ENCODE measurements at regions not wholly inside any gene's neighbourhood (a gene's known extent, or its start where the extent isn't known, plus 50 kb on each side); places are given as distances from the start of the nearest gene placed in this dataset.
A peak's percentile ranks its signal among the peaks of the same experiment; 100 is the strongest.

GRCh38 chr13:75231235-75231634, 250.7 kb downstream of the TBC1D4 start:
- Mint-ChIP-seq H3K4me1 (peaks cover 11% of the 10 kb centered on the region), H3K27ac (no peak overlapping the region), H3K27me3 (no peaks in the 10 kb centered on the region), H3K4me3 (no peak overlapping the region), H3K9me3 (no peaks in the 10 kb centered on the region), H3K36me3 (ENCODE audit: low read depth) (no peaks in the 10 kb centered on the region)
- DNase-seq, result no peak
- POLR2A ChIA-PET, result interaction anchor here (0.7 kb wide), 1 partner anchor 12 kb away, joined by 3 read pairs; no protein-coding TSS in a partner anchor
- CTCF ChIA-PET, result interaction anchor here (1.2 kb wide), 1 partner anchor 11 kb away, joined by 3 read pairs; no protein-coding TSS in a partner anchor

- no peak overlapping the region for H3K27ac Mint-ChIP-seq
- no peak for DNase-seq
- ChIA-PET POLR2A (no interaction called here), CTCF (no interaction called here)
- no peak overlapping the region for H3K4me3 Mint-ChIP-seq
- peaks cover 13% of the 10 kb centered on the region for H3K4me1 Mint-ChIP-seq
- no peaks in the 10 kb centered on the region for H3K36me3 Mint-ChIP-seq (ENCODE audit: low read depth)
- no peaks in the 10 kb centered on the region for H3K9me3 Mint-ChIP-seq
- no peaks in the 10 kb centered on the region for H3K27me3 Mint-ChIP-seq
Observed at GRCh38 chr13:75226733-75227435, 255.1 kb downstream of the TBC1D4 start.

DNA sequence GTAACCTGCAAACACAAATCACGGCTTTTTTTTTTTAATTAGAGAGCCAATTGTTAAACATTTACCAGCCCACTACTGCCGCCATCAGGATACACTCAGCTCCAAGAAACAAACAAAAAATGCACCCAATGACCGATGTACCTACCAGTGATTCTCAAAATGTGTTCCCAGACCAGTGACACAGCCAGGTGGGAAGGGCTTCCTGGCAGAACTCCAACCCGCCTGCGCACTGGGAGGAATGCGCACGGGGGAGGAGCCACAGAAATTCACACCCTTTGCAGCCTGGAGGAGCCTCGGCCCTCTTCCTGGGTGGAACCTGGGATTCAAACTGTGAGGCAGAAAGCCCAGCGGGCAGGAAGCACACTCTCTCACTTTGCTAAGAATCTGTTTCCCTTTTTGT, 255.9 kb downstream of the TBC1D4 start:
- POLR2A ChIA-PET, result interaction anchor here (0.6 to 0.7 kb wide), 2 partner anchors 749 to 957 kb away, joined by 3 read pairs; no protein-coding TSS in a partner anchor
- no peak for DNase-seq

GRCh38 chr13:75225288-75226032, 256.5 kb downstream of the TBC1D4 start:
- POLR2A ChIA-PET, result interaction anchor here (0.6 to 0.7 kb wide), 2 partner anchors 748 to 958 kb away, joined by 3 read pairs; no protein-coding TSS in a partner anchor
- CTCF ChIA-PET, result no interaction called here
- no peak overlapping the region for H3K27ac Mint-ChIP-seq
- H3K36me3 Mint-ChIP-seq (ENCODE audit: low read depth), result no peaks in the 10 kb centered on the region
- no peaks in the 10 kb centered on the region for H3K9me3 Mint-ChIP-seq
- H3K4me1 Mint-ChIP-seq, result peaks cover 13% of the 10 kb centered on the region
- H3K27me3 Mint-ChIP-seq, result no peaks in the 10 kb centered on the region
- no peak for DNase-seq
- H3K4me3 Mint-ChIP-seq, result no peak overlapping the region

More for the DNA sequence above, 255.9 kb downstream of the TBC1D4 start:
- Mint-ChIP-seq H3K4me3 (no peak overlapping the region), H3K36me3 (ENCODE audit: low read depth) (no peaks in the 10 kb centered on the region), H3K9me3 (no peaks in the 10 kb centered on the region), H3K4me1 (peaks cover 13% of the 10 kb centered on the region), H3K27me3 (no peaks in the 10 kb centered on the region), H3K27ac (no peak overlapping the region)
- CTCF ChIA-PET, result no interaction called here

GRCh38 chr13:75224053-75224742, 257.8 kb downstream of the TBC1D4 start:
- Mint-ChIP-seq H3K27ac (no peak overlapping the region), H3K4me1 (peaks cover 19% of the 10 kb centered on the region), H3K36me3 (ENCODE audit: low read depth) (no peaks in the 10 kb centered on the region), H3K27me3 (peaks cover 2% of the 10 kb centered on the region), H3K9me3 (no peaks in the 10 kb centered on the region), H3K4me3 (no peak overlapping the region)
- CTCF ChIA-PET, result interaction anchor here (0.6 kb wide), 1 partner anchor 1588 kb away, joined by 3 read pairs; no protein-coding TSS in a partner anchor
- no peak for DNase-seq
- POLR2A ChIA-PET, result no interaction called here

GRCh38 chr13:75222031-75222430, 259.9 kb downstream of the TBC1D4 start:
- Mint-ChIP-seq H3K4me3 (no peak overlapping the region), H3K9me3 (no peaks in the 10 kb centered on the region), H3K27me3 (peaks cover 15% of the 10 kb centered on the region), H3K4me1 (peaks cover 15% of the 10 kb centered on the region), H3K36me3 (ENCODE audit: low read depth) (no peaks in the 10 kb centered on the region), H3K27ac (no peak overlapping the region)
- POLR2A ChIA-PET, result no interaction called here
- DNase-seq, result no peak
- CTCF ChIA-PET, result no interaction called here

GRCh38 chr13:75220861-75221260, 261.1 kb downstream of the TBC1D4 start:
- Mint-ChIP-seq H3K27me3 (peaks cover 18% of the 10 kb centered on the region), H3K4me3 (no peak overlapping the region), H3K27ac (no peak overlapping the region), H3K9me3 (no peaks in the 10 kb centered on the region), H3K4me1 (peaks cover 6% of the 10 kb centered on the region), H3K36me3 (ENCODE audit: low read depth) (no peaks in the 10 kb centered on the region)
- CTCF ChIA-PET, result interaction anchor here (1.0 kb wide), 1 partner anchor 12 kb away, joined by 3 read pairs; no protein-coding TSS in a partner anchor
- POLR2A ChIA-PET, result no interaction called here
- no peak for DNase-seq

DNA sequence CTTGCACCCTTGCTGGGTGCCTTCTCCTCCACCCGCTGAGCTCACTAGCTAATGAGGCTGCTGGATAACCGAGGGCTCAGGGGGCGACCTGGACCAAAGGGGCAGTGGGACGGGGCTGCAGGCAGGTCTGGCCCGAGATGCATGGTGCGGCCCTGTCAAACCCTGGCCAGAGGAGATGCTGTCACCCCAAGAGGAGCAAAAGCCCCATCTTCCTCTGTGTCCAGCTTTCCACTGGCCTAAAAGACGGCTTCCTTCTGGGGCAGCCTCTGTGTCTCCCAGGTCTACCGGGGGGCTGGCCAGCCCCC, 261.8 kb downstream of the TBC1D4 start:
- CTCF ChIA-PET, result interaction anchor here (0.8 to 2.0 kb wide), 18 partner anchors 8 to 1463 kb away, joined by 3 to 17 read pairs (median 3); no protein-coding TSS in a partner anchor
- no peak overlapping the region for H3K4me3 Mint-ChIP-seq
- H3K36me3 Mint-ChIP-seq (ENCODE audit: low read depth), result no peaks in the 10 kb centered on the region
- H3K4me1 Mint-ChIP-seq, result peaks cover 6% of the 10 kb centered on the region
- no peak for DNase-seq
- no peaks in the 10 kb centered on the region for H3K9me3 Mint-ChIP-seq
- POLR2A ChIA-PET, result no interaction called here
- H3K27me3 Mint-ChIP-seq, result peaks cover 21% of the 10 kb centered on the region
- no peak overlapping the region for H3K27ac Mint-ChIP-seq

- Mint-ChIP-seq H3K4me1 (peaks cover 6% of the 10 kb centered on the region), H3K9me3 (no peaks in the 10 kb centered on the region), H3K27me3 (peaks cover 21% of the 10 kb centered on the region), H3K36me3 (ENCODE audit: low read depth) (no peaks in the 10 kb centered on the region), H3K27ac (no peak overlapping the region), H3K4me3 (peak overlapping the region; percentile 3)
- peak; percentile 82 for DNase-seq
- POLR2A ChIA-PET, result interaction anchor here (0.5 kb wide), 1 partner anchor 11 kb away, joined by 3 read pairs; no protein-coding TSS in a partner anchor
- CTCF ChIA-PET, result interaction anchor here (0.6 to 2.0 kb wide), 28 partner anchors 9 to 1463 kb away, joined by 3 to 17 read pairs (median 3); no protein-coding TSS in a partner anchor
Observed at GRCh38 chr13:75219479-75220237, 262.3 kb downstream of the TBC1D4 start.

DNA sequence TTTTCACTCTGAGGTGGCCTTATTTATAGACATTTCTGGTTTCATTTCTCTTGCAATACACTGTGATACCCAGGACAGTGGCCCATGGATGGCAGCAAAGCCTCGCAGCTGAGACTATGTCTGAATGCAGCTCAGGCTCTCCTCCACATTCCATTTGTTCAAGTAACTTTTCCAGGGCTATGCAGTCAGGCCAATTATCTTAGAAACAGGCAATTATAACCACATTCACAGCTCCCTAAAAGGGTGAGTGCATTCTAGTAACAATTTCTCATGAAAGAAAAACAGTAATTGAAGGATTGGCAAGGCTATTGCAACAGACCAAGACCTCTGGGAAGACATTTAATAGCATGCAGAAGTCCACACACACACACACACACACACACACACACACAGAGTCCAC, 264.0 kb downstream of the TBC1D4 start:
- POLR2A ChIA-PET, result no interaction called here
- no peaks in the 10 kb centered on the region for H3K36me3 Mint-ChIP-seq (ENCODE audit: low read depth)
- peaks cover 21% of the 10 kb centered on the region for H3K27me3 Mint-ChIP-seq
- no peak for DNase-seq
- no peak overlapping the region for H3K4me3 Mint-ChIP-seq
- no peaks in the 10 kb centered on the region for H3K9me3 Mint-ChIP-seq
- no peak overlapping the region for H3K27ac Mint-ChIP-seq
- CTCF ChIA-PET, result no interaction called here
- peaks cover 6% of the 10 kb centered on the region for H3K4me1 Mint-ChIP-seq

- Mint-ChIP-seq H3K4me3 (no peak overlapping the region), H3K36me3 (ENCODE audit: low read depth) (no peaks in the 10 kb centered on the region), H3K27me3 (peaks cover 21% of the 10 kb centered on the region), H3K9me3 (no peaks in the 10 kb centered on the region), H3K27ac (no peak overlapping the region), H3K4me1 (peaks cover 6% of the 10 kb centered on the region)
- POLR2A ChIA-PET, result no interaction called here
- CTCF ChIA-PET, result no interaction called here
- DNase-seq, result no peak
Observed at GRCh38 chr13:75216038-75216437, 265.9 kb downstream of the TBC1D4 start.

DNA sequence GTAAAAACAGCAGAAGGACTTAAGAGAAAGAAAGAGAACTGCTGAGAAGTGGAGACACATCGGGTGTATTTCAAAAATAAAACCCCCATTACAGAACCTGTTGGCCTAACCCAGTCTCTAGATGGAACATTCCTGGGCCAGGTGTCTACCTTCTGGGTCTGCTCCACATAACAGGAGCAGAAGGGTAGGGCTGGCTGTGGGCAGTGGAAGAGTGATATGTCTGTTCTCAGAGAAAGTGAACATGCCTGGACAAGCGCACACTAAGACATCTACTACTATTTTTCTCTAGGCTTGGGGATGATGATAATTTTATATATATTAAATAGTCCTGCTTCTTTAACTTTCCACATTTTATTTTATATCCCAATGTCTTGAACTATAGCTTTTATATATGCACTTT, 267.1 kb downstream of the TBC1D4 start:
- H3K27ac Mint-ChIP-seq, result no peak overlapping the region
- no peaks in the 10 kb centered on the region for H3K36me3 Mint-ChIP-seq (ENCODE audit: low read depth)
- H3K9me3 Mint-ChIP-seq, result no peaks in the 10 kb centered on the region
- no peak overlapping the region for H3K4me3 Mint-ChIP-seq
- CTCF ChIA-PET, result no interaction called here
- no peak for DNase-seq
- POLR2A ChIA-PET, result no interaction called here
- peaks cover 20% of the 10 kb centered on the region for H3K27me3 Mint-ChIP-seq
- peaks cover 5% of the 10 kb centered on the region for H3K4me1 Mint-ChIP-seq

Measured in activated CD4-positive, alpha-beta memory T cell treated with anti-CD3 and anti-CD28 coated beads, Interleukin-2, amount 10 ng/mL, durations not matched to agents 7 days and 5 days (primary cell).